ENCODE measurements at regions not wholly inside any gene's neighbourhood (a gene's known extent, or its start where the extent isn't known, plus 50 kb on each side); places are given as distances from the start of the nearest gene placed in this dataset.

GRCh38 chr10:106474876-106475275 lies 689.6 kb downstream of the SORCS1 start:
- H3K9ac ChIP-seq (replicated peaks; ENCODE audit: extremely low read depth, insufficient read depth, low read length), result no peak overlapping the region
- CTCF ChIA-PET, result no interaction called here
- no peaks in the 10 kb centered on the region for H3K27me3 ChIP-seq (ENCODE audit: control insufficient read depth in 2 of 2, insufficient read depth in 2 of 2, low read length in 2 of 2)
- dilution Hi-C loops (cut with MboI; ENCODE audit: extremely low pct_ligation_motif_present, low sequenced_read_pairs) (no loop called here), intact Hi-C loops (cut with micrococcal nuclease) (no loop called here)
- no peak for FAIRE-seq
- no peaks in the 10 kb centered on the region for H3K9me3 ChIP-seq (replicated peaks; ENCODE audit: control insufficient read depth, insufficient read depth, low read length)
- no peak overlapping the region for H2AFZ ChIP-seq (ENCODE audit: low read depth, low read length)
- H3K27ac ChIP-seq (ENCODE audit: insufficient read depth, low read depth, low read length), result no peak overlapping the region
- POLR2A ChIA-PET, result no interaction called here
- no peaks in the 10 kb centered on the region for H4K20me1 ChIP-seq (replicated peaks; ENCODE audit: control insufficient read depth, extremely low read depth, insufficient read depth, low read length)
- H3K79me2 ChIP-seq (ENCODE audit: control insufficient read depth, insufficient read depth, low read length), result no peaks in the 10 kb centered on the region
- no peak overlapping the region for H3K4me3 ChIP-seq (replicated peaks in 1 of 3; ENCODE audit: insufficient read depth in 1 of 3, low read depth in 1 of 3, low read length in 3 of 3)
- no peak for DNase-seq (ENCODE audit: low read depth, low spot score)
- H3K4me2 ChIP-seq (ENCODE audit: insufficient read depth, low read length), result no peak overlapping the region
- TF ChIP-seq MYC (IDR thresholded peaks at IDR 0.05; ENCODE audit: low read depth, low read length) (no peak), MAX (IDR thresholded peaks at IDR 0.05; ENCODE audit: insufficient read depth, insufficient read length) (no peak), GATA2 (IDR thresholded peaks at IDR 0.05; ENCODE audit: insufficient read depth, insufficient read length, low read depth, low read length) (no peak), CTCF (IDR thresholded peaks at IDR 0.05; ENCODE audit: extremely low read depth in 1 of 2, insufficient read depth in 1 of 2, low read depth in 1 of 2, low read length in 2 of 2) (no peak), POLR2A (IDR thresholded peaks at IDR 0.05; ENCODE audit: low read depth, low read length) (no peak), EZH2 (IDR thresholded peaks at IDR 0.05; ENCODE audit: borderline replicate concordance, low read depth, low read length, severe bottlenecking) (no peak), POLR2AphosphoS5 (IDR thresholded peaks at IDR 0.05; ENCODE audit: insufficient read depth, low read depth, low read length) (no peak), FOS (IDR thresholded peaks at IDR 0.05; ENCODE audit: borderline replicate concordance, insufficient read depth, low read length) (no peak), JUN (IDR thresholded peaks at IDR 0.05; ENCODE audit: borderline replicate concordance, insufficient read depth, insufficient read length, low read depth) (no peak)
- BruUV-seq (replicated peaks), result no TSS peak
- no peaks in the 10 kb centered on the region for H3K9me1 ChIP-seq (replicated peaks; ENCODE audit: control insufficient read depth, extremely low read depth, insufficient read depth, low read length)
- no peaks in the 10 kb centered on the region for H3K36me3 ChIP-seq (ENCODE audit: control insufficient read depth in 2 of 2, extremely low read depth in 1 of 2, insufficient read depth in 2 of 2, low read length in 2 of 2)
- no peaks in the 10 kb centered on the region for H3K4me1 ChIP-seq (ENCODE audit: control insufficient read depth, extremely low read depth, insufficient read depth, low read length)

All from endothelial cell of umbilical vein (primary cell).